Mucosa of descending colon (tissue), 3 donors: ENCODE measurements at regions not wholly inside any gene's neighbourhood (a gene's known extent, or its start where the extent isn't known, plus 50 kb on each side); places are given as distances from the start of the nearest gene placed in this dataset.

Experiments
- ATAC-seq: fragments of 200-7000 bp; cut with Tn5 transposase; one replicate; pipeline ENCODE4 v1.9.1; 2020; ENCODE audit warnings: mild to moderate bottlenecking, moderate library complexity
- DNase-seq, 3 donors: peaks; one replicate each; pipeline ENCODE4 v3.0.0-alpha.2; 2020
- H3K36me3 ChIP-seq: fragments of 200-600 bp; one replicate; pipeline ENCODE4 v1.8.0; 2021; ENCODE audit warnings: low read depth, mild to moderate bottlenecking
- H3K4me1 ChIP-seq: fragments of 200-600 bp; one replicate; pipeline ENCODE4 v1.8.0; 2021; ENCODE audit warnings: low read depth, mild to moderate bottlenecking
- H3K4me3 ChIP-seq: fragments of 200-600 bp; one replicate; pipeline ENCODE4 v1.8.0; 2021; ENCODE audit warnings: mild to moderate bottlenecking
- H3K9me3 ChIP-seq: fragments of 200-600 bp; one replicate; pipeline ENCODE4 v1.8.0; 2021; ENCODE audit warnings: mild to moderate bottlenecking
- CTCF ChIP-seq: fragments of 200-600 bp; IDR thresholded peaks from one replicate; pipeline ENCODE4 v1.8.0; 2022; ENCODE audit warnings: antibody characterized with exemption, mild to moderate bottlenecking
- intact Hi-C, 2 donors: fragments of 100-400 bp; cut with DNase I in 1 of 2; cut with micrococcal nuclease in 1 of 2; formaldehyde crosslinking; loops; one replicate each; pipeline versions ENCODE4 v1.11.0 to v1.11.1; 2022; cut with DNase I, micrococcal nuclease
- donor health status: DM: no; HTN: no; CAD: no; lungs with moderate emphysema.
- donor health status: DM: no; HTN: no; CAD: no.
- donor health status: DM: no; HTN: yes; CAD: no.

DNA sequence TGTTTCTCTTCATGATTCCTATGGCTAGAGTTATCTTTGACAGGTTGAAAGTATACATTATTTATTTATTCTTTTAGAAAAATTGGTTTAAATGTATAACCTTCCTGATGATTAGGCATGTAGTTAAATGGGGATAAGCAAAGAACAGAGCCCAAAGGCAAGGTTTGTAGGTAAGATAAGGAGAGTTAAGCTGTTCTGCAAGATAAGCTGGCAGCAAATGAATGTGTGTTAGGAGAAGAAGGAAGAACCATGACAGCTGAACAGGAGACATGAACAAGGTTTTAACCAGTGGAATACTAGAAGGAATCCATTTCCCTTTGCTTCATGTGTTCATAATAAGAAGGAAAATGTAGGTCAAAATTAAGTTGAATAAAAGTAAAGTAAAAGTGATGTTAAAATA, 1330.1 kb upstream of the USP15 start:
- intact Hi-C loops, result no loop called here
- TF ChIP-seq CTCF, result no peak
- no peaks in the 10 kb centered on the region for H3K36me3 ChIP-seq
- peaks cover 29% of the 10 kb centered on the region for H3K9me3 ChIP-seq
- H3K4me1 ChIP-seq, result no peaks in the 10 kb centered on the region
- DNase-seq (no peak), ATAC-seq (no peak)
- H3K4me3 ChIP-seq, result no peak overlapping the region

GRCh38 chr12:60935981-60936761, 1324.0 kb upstream of the USP15 start:
- no peaks in the 10 kb centered on the region for H3K36me3 ChIP-seq
- TF ChIP-seq CTCF, result no peak
- peaks cover 48% of the 10 kb centered on the region for H3K9me3 ChIP-seq
- DNase-seq, result no peak
- no peak overlapping the region for H3K4me3 ChIP-seq
- no peak for ATAC-seq
- intact Hi-C loops, result no loop called here
- no peaks in the 10 kb centered on the region for H3K4me1 ChIP-seq

DNA sequence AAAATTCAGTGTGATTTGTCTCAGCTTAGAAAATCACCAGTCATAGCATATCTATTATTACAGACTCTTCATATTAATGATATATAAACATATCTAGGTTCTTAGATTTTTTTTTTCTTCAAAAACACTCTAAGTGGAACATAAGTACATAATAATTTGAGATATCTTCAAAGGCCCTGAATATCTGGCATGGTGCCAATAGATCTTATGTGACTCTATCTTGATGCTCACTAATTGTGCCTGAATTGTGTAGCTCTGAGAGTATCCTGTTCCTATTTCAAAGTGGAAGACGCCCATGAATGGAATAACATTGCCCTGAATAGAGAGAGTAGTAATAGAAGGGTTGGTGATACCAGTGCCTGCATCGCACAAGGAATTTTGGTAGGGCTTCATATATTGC, 1312.7 kb upstream of the USP15 start:
- ATAC-seq (no peak), DNase-seq (no peak)
- Histone ChIP-seq H3K4me1 (no peaks in the 10 kb centered on the region), H3K9me3 (peaks cover 7% of the 10 kb centered on the region), H3K4me3 (no peak overlapping the region), H3K36me3 (no peaks in the 10 kb centered on the region)
- no peak for TF ChIP-seq CTCF
- intact Hi-C loops, result no loop called here

DNA sequence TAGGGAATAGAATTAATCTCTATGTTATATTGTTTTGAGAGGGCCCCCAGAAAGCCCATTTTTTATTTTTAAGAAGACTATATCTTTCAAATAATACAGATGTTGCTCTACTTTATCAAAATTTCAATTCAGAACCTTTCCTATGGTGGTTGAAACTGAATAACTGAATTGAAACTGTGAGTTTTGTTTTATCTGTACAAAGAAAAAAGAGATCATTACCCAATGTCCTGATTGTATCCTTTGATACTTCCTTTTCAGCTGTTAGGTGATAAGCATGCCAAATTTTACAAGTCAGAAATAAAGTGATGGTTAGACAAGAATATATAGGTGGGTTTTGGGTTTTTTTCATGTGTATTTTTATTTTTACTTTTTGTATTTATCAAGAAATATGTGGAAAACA, 1293.1 kb upstream of the USP15 start:
- Histone ChIP-seq H3K9me3 (peaks cover 12% of the 10 kb centered on the region), H3K4me1 (no peaks in the 10 kb centered on the region), H3K4me3 (no peak overlapping the region), H3K36me3 (no peaks in the 10 kb centered on the region)
- intact Hi-C loops, result no loop called here
- no peak for TF ChIP-seq CTCF
- DNase-seq (no peak), ATAC-seq (no peak)

DNA sequence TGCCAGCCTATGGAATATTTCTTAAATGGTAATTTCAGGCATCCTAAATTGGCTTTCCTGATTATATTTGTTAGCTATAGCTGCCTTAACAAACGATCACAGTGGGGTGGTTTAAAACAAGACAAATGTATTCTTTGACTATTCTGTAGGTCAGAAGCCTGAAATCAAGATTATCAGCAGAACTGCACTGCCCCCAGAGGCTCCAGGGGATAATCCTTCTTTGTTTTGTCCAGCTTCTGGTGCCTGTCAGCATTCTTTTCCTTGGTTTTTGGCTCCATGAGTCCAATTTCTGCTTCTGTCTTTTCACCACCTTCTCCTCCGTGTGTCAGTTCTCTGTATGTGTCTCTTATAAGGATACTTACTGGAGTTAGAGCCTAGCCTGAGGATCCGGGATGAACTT, 1282.2 kb upstream of the USP15 start:
- no peak for ATAC-seq
- Histone ChIP-seq H3K36me3 (no peaks in the 10 kb centered on the region), H3K9me3 (peaks cover 5% of the 10 kb centered on the region), H3K4me1 (no peaks in the 10 kb centered on the region), H3K4me3 (no peak overlapping the region)
- intact Hi-C loops, result no loop called here
- no peak for TF ChIP-seq CTCF
- DNase-seq, result no peak

- intact Hi-C loops, result no loop called here
- DNase-seq (no peak), ATAC-seq (no peak)
- H3K36me3 ChIP-seq, result no peaks in the 10 kb centered on the region
- no peaks in the 10 kb centered on the region for H3K4me1 ChIP-seq
- peaks cover 13% of the 10 kb centered on the region for H3K9me3 ChIP-seq
- TF ChIP-seq CTCF, result no peak
- H3K4me3 ChIP-seq, result no peak overlapping the region
Measured at GRCh38 chr12:60980558-60980957, 1279.6 kb upstream of the USP15 start.
